Prostate gland (tissue), 2 donors: ENCODE measurements at regions not wholly inside any gene's neighbourhood (a gene's known extent, or its start where the extent isn't known, plus 50 kb on each side); places are given as distances from the start of the nearest gene placed in this dataset.

ENCODE experiments used
- DNase-seq: peaks from one replicate; pipeline ENCODE4 v3.0.0-alpha.2; 2019; ENCODE audit warnings: low spot score
- H3K27ac ChIP-seq, 2 donors: fragments of 200-600 bp; sonication (generic); 2 replicates each; pipeline ENCODE4 v1.5.1; 2017 to 2019
- H3K27me3 ChIP-seq: fragments of 200-600 bp; sonication (generic); replicated peaks from 2 replicates; pipeline ENCODE4 v1.5.1; 2019; ENCODE audit not compliant: insufficient read depth
- H3K36me3 ChIP-seq, 2 donors: fragments of 200-600 bp; sonication (generic); 1 replicate in 1 of 2; 2 replicates in 1 of 2; pipeline versions ENCODE4 v1.5.1 to v1.8.1; 2017 to 2019
- H3K4me1 ChIP-seq: fragments of 200-600 bp; sonication (generic); replicated peaks from 2 replicates; pipeline ENCODE4 v1.5.1; 2019
- H3K4me3 ChIP-seq, 2 donors: fragments of 200-600 bp; sonication (generic); 2 replicates each; pipeline ENCODE4 v1.5.1; 2017 to 2019
- H3K9me3 ChIP-seq: fragments of 200-600 bp; sonication (generic); 2 replicates; pipeline ENCODE4 v1.5.1; 2017
- POLR2A ChIP-seq: fragments of 450-650 bp; IDR thresholded peaks from one replicate; pipeline ENCODE4 v1.6.1; 2016; ENCODE audit warnings: antibody characterized with exemption, mild to moderate bottlenecking
- POLR2AphosphoS5 ChIP-seq: sonication (generic); formaldehyde crosslinking; IDR thresholded peaks from one replicate; pipeline ENCODE4 v1.6.1; 2017; ENCODE audit warnings: antibody characterized with exemption
- WGBS: methylation state at CpG from one replicate; pipeline ENCODE4 v1.1.5; 2018; 5-methylcytosine and 5-hydroxymethylcytosine counted together
- intact Hi-C: fragments of 100-400 bp; cut with DNase I; formaldehyde crosslinking; loops from one replicate; pipeline ENCODE4 v1.14.2; 2022
- TF ChIP-seq, protein P1 (sequence below), 4 experiments: fragments of 200-600 bp in 2 of 4; fragments of 450-650 bp in 2 of 4; sonication (generic) in 2 of 4; IDR thresholded peaks; 1 replicate in 3 of 4; 2 replicates in 1 of 4; pipeline ENCODE4 v1.5.1; 2016 to 2019; ENCODE audit warnings: antibody characterized with exemption in 4 of 4, mild to moderate bottlenecking in 2 of 4, moderate library complexity in 2 of 4

DNA sequence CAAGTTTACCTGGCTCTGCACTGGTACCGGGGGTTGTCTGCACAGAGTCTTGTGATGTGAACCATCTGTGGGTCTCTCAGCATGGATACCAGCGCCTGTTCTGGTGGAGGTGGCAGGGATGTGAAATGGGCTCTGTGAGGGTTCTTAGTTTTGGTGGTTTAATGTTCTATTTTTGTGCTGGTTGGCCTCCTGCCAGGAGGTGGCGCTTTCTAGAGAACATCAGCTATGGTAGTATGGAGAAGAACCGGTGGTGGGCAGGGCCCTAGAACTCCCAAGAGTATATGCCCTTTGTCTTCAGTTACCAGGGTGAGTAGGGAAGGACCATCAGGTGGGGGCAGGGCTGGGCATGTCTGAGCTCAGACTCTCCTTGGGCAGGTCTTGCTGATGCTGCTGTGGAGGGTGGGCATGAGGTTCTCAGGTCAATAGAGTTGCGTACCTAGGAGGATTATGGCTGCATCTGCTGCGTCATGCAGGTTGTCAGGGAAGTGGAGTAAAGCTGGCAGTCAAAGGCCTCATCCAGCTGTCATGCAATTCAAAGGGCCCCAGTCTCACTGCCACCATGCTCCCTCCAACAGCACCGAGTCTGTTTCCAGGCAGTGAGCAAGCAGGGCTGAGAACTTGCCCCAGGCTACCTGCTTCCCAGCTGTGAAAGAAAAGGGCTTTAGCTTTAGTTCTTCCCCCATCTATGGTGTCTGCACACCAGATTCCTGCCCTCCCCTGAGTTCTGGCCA, 278.0 kb downstream of the METTL4 start:
- WGBS = 90% methylated on average over 7 of the region's 7 CpGs
- DNase-seq = no peak
- H3K27ac ChIP-seq = no peak overlapping the region
- no peaks in the 10 kb centered on the region for H3K36me3 ChIP-seq
- no peaks in the 10 kb centered on the region for H3K27me3 ChIP-seq
- H3K4me3 ChIP-seq = no peak overlapping the region
- intact Hi-C loops = no loop called here
- no peaks in the 10 kb centered on the region for H3K4me1 ChIP-seq
- no peaks in the 10 kb centered on the region for H3K9me3 ChIP-seq
- no peak for TF ChIP-seq POLR2AphosphoS5
- TF ChIP-seq, protein P1, sequence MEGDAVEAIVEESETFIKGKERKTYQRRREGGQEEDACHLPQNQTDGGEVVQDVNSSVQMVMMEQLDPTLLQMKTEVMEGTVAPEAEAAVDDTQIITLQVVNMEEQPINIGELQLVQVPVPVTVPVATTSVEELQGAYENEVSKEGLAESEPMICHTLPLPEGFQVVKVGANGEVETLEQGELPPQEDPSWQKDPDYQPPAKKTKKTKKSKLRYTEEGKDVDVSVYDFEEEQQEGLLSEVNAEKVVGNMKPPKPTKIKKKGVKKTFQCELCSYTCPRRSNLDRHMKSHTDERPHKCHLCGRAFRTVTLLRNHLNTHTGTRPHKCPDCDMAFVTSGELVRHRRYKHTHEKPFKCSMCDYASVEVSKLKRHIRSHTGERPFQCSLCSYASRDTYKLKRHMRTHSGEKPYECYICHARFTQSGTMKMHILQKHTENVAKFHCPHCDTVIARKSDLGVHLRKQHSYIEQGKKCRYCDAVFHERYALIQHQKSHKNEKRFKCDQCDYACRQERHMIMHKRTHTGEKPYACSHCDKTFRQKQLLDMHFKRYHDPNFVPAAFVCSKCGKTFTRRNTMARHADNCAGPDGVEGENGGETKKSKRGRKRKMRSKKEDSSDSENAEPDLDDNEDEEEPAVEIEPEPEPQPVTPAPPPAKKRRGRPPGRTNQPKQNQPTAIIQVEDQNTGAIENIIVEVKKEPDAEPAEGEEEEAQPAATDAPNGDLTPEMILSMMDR (IDR thresholded peaks at IDR 0.05) = no peak
- no peak for TF ChIP-seq POLR2A

DNA sequence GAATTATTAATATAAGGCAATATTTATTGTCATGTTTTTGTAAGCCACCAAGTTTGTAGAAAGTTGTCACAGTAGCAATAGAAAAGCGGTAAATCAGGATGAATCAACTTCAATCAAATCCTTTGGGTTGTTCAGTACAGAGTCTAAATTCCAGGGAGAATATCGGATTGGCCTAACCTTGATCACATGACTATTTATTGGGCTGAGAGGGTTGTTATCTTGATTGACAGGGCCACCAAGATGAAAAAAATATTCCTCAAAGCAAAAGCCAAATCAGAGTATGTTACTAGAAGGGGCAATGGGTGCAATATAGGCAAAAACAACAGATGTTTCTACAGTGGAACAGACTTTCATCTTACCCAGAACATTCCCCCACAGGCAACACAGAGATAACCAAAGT, 270.0 kb downstream of the METTL4 start:
- WGBS = 92% methylated on average over 2 of the region's 2 CpGs
- DNase-seq = no peak
- Histone ChIP-seq H3K27ac (no peak overlapping the region), H3K4me3 (no peak overlapping the region), H3K4me1 (no peaks in the 10 kb centered on the region), H3K9me3 (no peaks in the 10 kb centered on the region), H3K27me3 (no peaks in the 10 kb centered on the region), H3K36me3 (no peaks in the 10 kb centered on the region)
- intact Hi-C loops = no loop called here
- TF ChIP-seq POLR2A = no peak
- no peak for TF ChIP-seq POLR2AphosphoS5
- TF ChIP-seq, protein P1 (IDR thresholded peaks at IDR 0.05) = no peak

DNA sequence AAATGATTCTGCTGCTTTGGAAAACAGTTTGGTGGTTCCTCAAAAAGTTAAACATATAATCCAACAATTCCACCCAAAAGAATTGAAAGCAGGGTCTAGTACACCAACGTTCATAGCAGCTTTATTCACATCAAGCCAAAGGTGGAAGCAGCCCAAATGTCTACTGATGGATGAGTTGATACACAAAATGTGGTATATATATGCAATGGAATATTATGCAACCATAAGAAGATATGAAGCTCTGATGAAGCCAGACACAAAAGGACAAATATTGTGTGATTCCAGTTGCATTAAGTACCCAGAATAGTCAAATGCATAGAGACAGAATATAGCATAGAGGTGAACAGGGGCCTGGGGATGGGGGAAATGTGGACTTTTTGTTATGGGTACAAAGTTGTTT, 269.3 kb downstream of the METTL4 start:
- no peaks in the 10 kb centered on the region for H3K27me3 ChIP-seq
- 66% methylated on average over 1 of the region's 1 CpG for WGBS
- no peaks in the 10 kb centered on the region for H3K9me3 ChIP-seq
- H3K27ac ChIP-seq = no peak overlapping the region
- no peak overlapping the region for H3K4me3 ChIP-seq
- no peaks in the 10 kb centered on the region for H3K36me3 ChIP-seq
- H3K4me1 ChIP-seq = no peaks in the 10 kb centered on the region
- intact Hi-C loops = no loop called here
- no peak for TF ChIP-seq POLR2AphosphoS5
- TF ChIP-seq POLR2A = no peak
- TF ChIP-seq, protein P1 (IDR thresholded peaks at IDR 0.05) = no peak
- DNase-seq = no peak

DNA sequence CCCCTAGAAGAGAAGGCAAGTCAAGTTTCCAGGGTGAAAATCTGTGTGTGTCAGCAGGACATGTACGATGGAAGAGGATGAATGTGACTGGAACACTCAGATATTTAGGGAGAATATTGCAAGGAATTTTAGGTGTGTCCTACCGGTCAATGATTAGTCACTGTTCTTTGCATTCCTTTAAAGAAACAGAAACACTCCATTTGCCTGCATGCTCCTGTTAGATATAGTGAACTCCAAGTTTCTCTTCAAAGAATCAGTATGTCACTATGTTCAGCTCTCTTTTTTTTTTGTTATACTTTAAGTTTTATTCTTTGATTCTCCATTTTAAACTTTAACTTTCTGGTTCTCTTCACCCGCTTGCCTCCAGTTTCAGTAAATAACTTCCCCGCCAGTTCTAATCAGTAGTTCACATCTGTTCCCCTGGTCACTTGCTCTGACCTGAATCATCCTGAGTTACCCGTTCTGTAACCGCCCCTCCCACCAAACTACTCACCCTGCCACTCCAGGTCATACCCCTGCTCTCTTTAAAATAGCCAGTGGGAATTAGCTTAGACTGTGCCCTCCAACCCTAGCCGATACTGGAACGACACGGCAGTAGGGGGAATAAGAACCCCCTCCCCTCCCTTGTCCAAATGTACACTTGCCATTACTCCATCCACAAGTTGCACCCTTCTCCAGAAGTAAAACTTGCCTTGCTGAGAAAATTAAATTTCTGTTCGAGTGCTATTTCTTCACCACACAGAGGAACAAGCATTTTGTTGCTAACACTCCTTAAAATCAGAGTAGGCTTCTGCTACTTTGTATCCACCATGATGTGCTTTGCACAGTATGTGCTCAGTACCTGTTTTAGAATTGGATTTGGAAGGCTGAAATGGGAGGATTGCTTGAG, 268.4 kb downstream of the METTL4 start:
- 48% methylated on average over 10 of the region's 10 CpGs for WGBS
- H3K36me3 ChIP-seq = no peaks in the 10 kb centered on the region
- H3K27me3 ChIP-seq = no peaks in the 10 kb centered on the region
- no peaks in the 10 kb centered on the region for H3K4me1 ChIP-seq
- no peak for DNase-seq
- H3K27ac ChIP-seq = no peak overlapping the region
- no peak overlapping the region for H3K4me3 ChIP-seq
- TF ChIP-seq POLR2AphosphoS5 = no peak
- TF ChIP-seq, protein P1 (IDR thresholded peaks at IDR 0.05) = no peak
- TF ChIP-seq POLR2A = no peak
- no peaks in the 10 kb centered on the region for H3K9me3 ChIP-seq
- intact Hi-C loops = no loop called here
